Ishikawa (cell line): ENCODE measurements at regions not wholly inside any gene's neighbourhood (a gene's known extent, or its start where the extent isn't known, plus 50 kb on each side); places are given as distances from the start of the nearest gene placed in this dataset.

Experiments used
- CEBPB ChIP-seq: IDR thresholded peaks from 2 replicates; pipeline ENCODE4 v1.6.1; 2012
- CREB1 ChIP-seq: IDR thresholded peaks from 2 replicates; pipeline ENCODE4 v1.6.1; 2012; ENCODE audit warnings: low read depth
- EGR1 ChIP-seq: IDR thresholded peaks from 2 replicates; pipeline ENCODE4 v1.6.1; 2012
- EP300 ChIP-seq: IDR thresholded peaks from 2 replicates; pipeline ENCODE4 v1.6.1; 2012; ENCODE audit warnings: borderline replicate concordance
- FOXM1 ChIP-seq: IDR thresholded peaks from 2 replicates; pipeline ENCODE4 v1.6.1; 2012; ENCODE audit warnings: low read depth, borderline replicate concordance
- NFIC ChIP-seq: IDR thresholded peaks from 2 replicates; pipeline ENCODE4 v1.6.1; 2012
- RAD21 ChIP-seq: IDR thresholded peaks from 2 replicates; pipeline ENCODE4 v1.6.1; 2012; ENCODE audit warnings: low read depth
- TAF1 ChIP-seq: IDR thresholded peaks from 2 replicates; pipeline ENCODE4 v1.6.1; 2012; ENCODE audit warnings: low read depth, mild to moderate bottlenecking
- TCF12 ChIP-seq: IDR thresholded peaks from 2 replicates; pipeline ENCODE4 v1.6.1; 2012; ENCODE audit warnings: low read depth
- TEAD4 ChIP-seq: IDR thresholded peaks from 2 replicates; pipeline ENCODE4 v1.6.1; 2012
- YY1 ChIP-seq: IDR thresholded peaks from 2 replicates; pipeline ENCODE4 v1.6.1; 2012; ENCODE audit warnings: low read depth
- ZBTB7A ChIP-seq: IDR thresholded peaks from 2 replicates; pipeline ENCODE4 v1.6.1; 2012; ENCODE audit warnings: low read depth
- TF ChIP-seq, protein P1 (sequence below): IDR thresholded peaks from 2 replicates; pipeline ENCODE4 v1.6.1; 2012
- TF ChIP-seq, protein P2 (sequence below): IDR thresholded peaks from 2 replicates; pipeline ENCODE4 v1.6.1; 2012
- TF ChIP-seq, protein P3 (sequence below): IDR thresholded peaks from 2 replicates; pipeline ENCODE4 v1.6.1; 2012; ENCODE audit warnings: low read depth, mild to moderate bottlenecking

DNA sequence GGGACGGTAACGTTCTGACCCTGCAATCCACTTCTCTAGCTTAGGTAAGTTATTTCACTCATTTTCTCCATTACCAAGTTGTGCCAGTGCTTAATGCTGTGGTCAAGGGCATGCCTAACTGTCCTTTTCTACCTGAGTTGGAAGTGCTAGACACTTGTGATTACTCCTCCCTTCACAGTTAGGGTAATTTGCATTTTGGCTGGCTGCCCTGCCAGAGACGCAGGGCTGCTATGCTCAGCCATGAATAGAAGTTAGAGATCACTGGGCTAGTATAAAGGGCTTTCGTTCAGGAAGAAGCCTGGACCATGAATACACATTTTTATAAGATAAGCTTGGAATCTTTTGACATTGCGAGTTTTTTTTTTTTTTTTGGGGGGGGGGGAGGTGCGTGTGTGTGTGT, 633.2 kb upstream of the NEGR1 start:
- TF ChIP-seq, protein P1, sequence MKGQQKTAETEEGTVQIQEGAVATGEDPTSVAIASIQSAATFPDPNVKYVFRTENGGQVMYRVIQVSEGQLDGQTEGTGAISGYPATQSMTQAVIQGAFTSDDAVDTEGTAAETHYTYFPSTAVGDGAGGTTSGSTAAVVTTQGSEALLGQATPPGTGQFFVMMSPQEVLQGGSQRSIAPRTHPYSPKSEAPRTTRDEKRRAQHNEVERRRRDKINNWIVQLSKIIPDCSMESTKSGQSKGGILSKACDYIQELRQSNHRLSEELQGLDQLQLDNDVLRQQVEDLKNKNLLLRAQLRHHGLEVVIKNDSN = no peak
- TF ChIP-seq TAF1 (no peak), ZBTB7A (no peak), YY1 (no peak), TCF12 (no peak), CREB1 (no peak), NFIC (no peak), CEBPB (no peak), RAD21 (no peak), EGR1 (no peak), EP300 (no peak), FOXM1 (no peak), TEAD4 (no peak)
- TF ChIP-seq, protein P2, sequence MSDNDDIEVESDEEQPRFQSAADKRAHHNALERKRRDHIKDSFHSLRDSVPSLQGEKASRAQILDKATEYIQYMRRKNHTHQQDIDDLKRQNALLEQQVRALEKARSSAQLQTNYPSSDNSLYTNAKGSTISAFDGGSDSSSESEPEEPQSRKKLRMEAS = no peak
- TF ChIP-seq, protein P3, sequence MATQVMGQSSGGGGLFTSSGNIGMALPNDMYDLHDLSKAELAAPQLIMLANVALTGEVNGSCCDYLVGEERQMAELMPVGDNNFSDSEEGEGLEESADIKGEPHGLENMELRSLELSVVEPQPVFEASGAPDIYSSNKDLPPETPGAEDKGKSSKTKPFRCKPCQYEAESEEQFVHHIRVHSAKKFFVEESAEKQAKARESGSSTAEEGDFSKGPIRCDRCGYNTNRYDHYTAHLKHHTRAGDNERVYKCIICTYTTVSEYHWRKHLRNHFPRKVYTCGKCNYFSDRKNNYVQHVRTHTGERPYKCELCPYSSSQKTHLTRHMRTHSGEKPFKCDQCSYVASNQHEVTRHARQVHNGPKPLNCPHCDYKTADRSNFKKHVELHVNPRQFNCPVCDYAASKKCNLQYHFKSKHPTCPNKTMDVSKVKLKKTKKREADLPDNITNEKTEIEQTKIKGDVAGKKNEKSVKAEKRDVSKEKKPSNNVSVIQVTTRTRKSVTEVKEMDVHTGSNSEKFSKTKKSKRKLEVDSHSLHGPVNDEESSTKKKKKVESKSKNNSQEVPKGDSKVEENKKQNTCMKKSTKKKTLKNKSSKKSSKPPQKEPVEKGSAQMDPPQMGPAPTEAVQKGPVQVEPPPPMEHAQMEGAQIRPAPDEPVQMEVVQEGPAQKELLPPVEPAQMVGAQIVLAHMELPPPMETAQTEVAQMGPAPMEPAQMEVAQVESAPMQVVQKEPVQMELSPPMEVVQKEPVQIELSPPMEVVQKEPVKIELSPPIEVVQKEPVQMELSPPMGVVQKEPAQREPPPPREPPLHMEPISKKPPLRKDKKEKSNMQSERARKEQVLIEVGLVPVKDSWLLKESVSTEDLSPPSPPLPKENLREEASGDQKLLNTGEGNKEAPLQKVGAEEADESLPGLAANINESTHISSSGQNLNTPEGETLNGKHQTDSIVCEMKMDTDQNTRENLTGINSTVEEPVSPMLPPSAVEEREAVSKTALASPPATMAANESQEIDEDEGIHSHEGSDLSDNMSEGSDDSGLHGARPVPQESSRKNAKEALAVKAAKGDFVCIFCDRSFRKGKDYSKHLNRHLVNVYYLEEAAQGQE = no peak

- TF ChIP-seq ZBTB7A (no peak), CREB1 (no peak), YY1 (no peak), RAD21 (no peak), TCF12 (no peak), FOXM1 (no peak), TEAD4 (no peak)
- TF ChIP-seq, protein P3 = no peak
- TF ChIP-seq, protein P1 = no peak
- TF ChIP-seq, protein P2 = no peak
Measured at GRCh38 chr1:72911656-72912055, 629.3 kb upstream of the NEGR1 start.

GRCh38 chr1:72896256-72896655, 613.9 kb upstream of the NEGR1 start:
- TF ChIP-seq, protein P1 = no peak
- TF ChIP-seq, protein P2 = no peak
- TF ChIP-seq NFIC (no peak), RAD21 (no peak), TEAD4 (no peak), EP300 (no peak), CREB1 (no peak), ZBTB7A (no peak), YY1 (no peak), FOXM1 (no peak), EGR1 (no peak), CEBPB (no peak), TAF1 (no peak)
- TF ChIP-seq, protein P3 = no peak

- TF ChIP-seq EGR1 = no peak
- no peak for TF ChIP-seq TCF12
- TF ChIP-seq TEAD4 = no peak
- TF ChIP-seq, protein P2 = no peak
- TF ChIP-seq, protein P3 = no peak
- no peak for TF ChIP-seq TAF1
- no peak for TF ChIP-seq EP300
- no peak for TF ChIP-seq RAD21
- no peak for TF ChIP-seq FOXM1
- TF ChIP-seq CEBPB = no peak
- TF ChIP-seq CREB1 = no peak
- no peak for TF ChIP-seq NFIC
- TF ChIP-seq, protein P1 = no peak
- no peak for TF ChIP-seq ZBTB7A
- no peak for TF ChIP-seq YY1
Measured at GRCh38 chr1:72892461-72892860, 610.1 kb upstream of the NEGR1 start.
